ENCODE measurements at regions not wholly inside any gene's neighbourhood (a gene's known extent, or its start where the extent isn't known, plus 50 kb on each side); places are given as distances from the start of the nearest gene placed in this dataset.
"Not testable (repeated sequence)": the region's sequence is repeated elsewhere in the genome, so short reads cannot be mapped to it uniquely, and the experiment has no call there.

DNA sequence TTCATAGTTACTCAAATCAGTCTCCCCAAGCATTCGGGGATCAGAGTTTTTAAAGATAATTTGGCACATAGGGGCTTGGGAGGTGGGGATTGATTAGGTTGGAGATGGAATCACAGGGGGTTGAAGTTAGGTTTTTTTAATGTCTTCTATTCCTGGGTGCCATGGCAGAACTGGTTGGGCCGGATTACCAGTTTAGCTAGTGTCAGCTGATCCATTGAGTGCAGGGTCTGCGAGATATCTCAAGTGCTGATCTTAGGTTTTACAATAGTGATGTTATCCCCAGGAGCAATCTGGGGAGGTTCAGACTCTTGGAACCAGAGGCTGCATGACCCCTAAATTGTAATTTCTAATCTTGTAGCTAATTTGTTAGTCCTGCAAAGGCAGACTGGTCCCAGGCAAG lies 163.5 kb upstream of the ATP10A start:
- H3K9me3 ChIP-seq (ENCODE audit: control insufficient read depth, low read length, poor library complexity, severe bottlenecking); H3K4me3 Mint-ChIP-seq; H3K27me3 Mint-ChIP-seq; H3K4me1 Mint-ChIP-seq; ATAC-seq; DNase-seq; H3K27ac Mint-ChIP-seq; H3K36me3 Mint-ChIP-seq (ENCODE audit: low read depth): not testable (repeated sequence)

DNA sequence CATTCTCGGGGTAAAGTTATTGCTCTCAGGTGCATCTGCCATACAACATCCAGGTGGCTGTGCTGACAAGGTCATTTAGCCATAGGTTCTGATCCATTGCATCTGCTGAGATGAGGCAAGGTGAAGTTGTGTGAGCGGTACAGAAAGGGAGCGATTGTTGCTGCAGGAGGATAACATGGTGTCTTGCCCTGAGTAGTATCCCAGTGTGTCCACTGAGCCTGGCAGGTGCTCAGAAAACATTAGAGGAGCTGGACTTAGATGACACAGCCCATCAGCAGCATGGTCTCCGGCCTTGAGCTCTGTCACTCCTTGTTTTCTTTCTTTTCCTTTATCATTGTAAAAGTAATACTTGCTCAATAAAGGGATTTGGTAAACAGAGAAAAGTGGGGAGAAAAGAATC lies 161.1 kb upstream of the ATP10A start:
- Mint-ChIP-seq H3K36me3 (ENCODE audit: low read depth) (no peaks in the 10 kb centered on the region), H3K4me3 (no peak overlapping the region), H3K27me3 (peaks cover 19% of the 10 kb centered on the region), H3K4me1 (peaks cover 4% of the 10 kb centered on the region), H3K27ac (no peak overlapping the region)
- DNase-seq (no peak), ATAC-seq (no peak)
- no peaks in the 10 kb centered on the region for H3K9me3 ChIP-seq (ENCODE audit: control insufficient read depth, low read length, poor library complexity, severe bottlenecking)

DNA sequence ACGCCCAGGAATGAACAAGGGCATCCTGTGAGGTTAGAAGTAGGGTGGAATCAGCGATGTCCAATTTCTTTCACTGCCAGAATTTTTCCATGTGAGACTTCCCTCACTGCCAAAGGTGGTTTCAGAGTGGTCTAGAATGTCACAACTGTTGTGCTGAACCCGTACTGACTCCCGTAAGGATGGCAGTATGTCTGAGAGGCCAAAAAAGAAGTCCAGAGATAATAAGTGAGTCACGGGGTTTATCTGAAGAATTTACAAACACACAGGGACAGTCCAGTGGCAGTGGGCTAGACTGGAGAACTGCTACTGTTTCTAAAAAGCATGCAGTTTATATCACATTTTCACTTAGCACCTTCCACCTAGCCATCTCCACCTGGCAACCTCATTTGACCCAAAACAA lies 160.6 kb upstream of the ATP10A start:
- no peak overlapping the region for H3K4me3 Mint-ChIP-seq
- no peak for ATAC-seq
- peaks cover 15% of the 10 kb centered on the region for H3K27me3 Mint-ChIP-seq
- no peaks in the 10 kb centered on the region for H3K9me3 ChIP-seq (ENCODE audit: control insufficient read depth, low read length, poor library complexity, severe bottlenecking)
- H3K27ac Mint-ChIP-seq, result no peak overlapping the region
- DNase-seq, result no peak
- peaks cover 4% of the 10 kb centered on the region for H3K4me1 Mint-ChIP-seq
- no peaks in the 10 kb centered on the region for H3K36me3 Mint-ChIP-seq (ENCODE audit: low read depth)

DNA sequence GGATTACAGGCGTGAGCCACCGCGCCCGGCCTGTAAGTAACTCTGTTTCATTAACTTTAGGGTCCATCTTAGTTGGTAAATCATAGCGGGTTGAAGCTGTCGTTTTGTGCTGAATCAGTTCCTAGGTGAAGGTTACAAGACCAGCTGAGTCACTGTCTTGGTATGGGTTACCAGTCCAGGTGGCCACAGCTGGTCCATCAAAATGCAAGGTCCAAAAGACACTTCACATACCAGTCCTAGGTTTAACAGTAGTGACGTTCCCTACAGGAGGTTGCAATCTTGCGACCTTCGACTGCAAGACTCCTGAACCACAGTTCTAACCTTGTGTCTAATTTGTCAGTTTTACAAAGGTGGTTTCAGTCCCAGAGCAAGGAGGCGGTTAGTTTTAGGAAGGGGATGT lies 160.1 kb upstream of the ATP10A start:
- no peaks in the 10 kb centered on the region for H3K9me3 ChIP-seq (ENCODE audit: control insufficient read depth, low read length, poor library complexity, severe bottlenecking)
- H3K4me1 Mint-ChIP-seq, result peaks cover 4% of the 10 kb centered on the region
- no peak overlapping the region for H3K27ac Mint-ChIP-seq
- no peaks in the 10 kb centered on the region for H3K36me3 Mint-ChIP-seq (ENCODE audit: low read depth)
- ATAC-seq (no peak), DNase-seq (no peak)
- peaks cover 19% of the 10 kb centered on the region for H3K27me3 Mint-ChIP-seq
- H3K4me3 Mint-ChIP-seq, result no peak overlapping the region

DNA sequence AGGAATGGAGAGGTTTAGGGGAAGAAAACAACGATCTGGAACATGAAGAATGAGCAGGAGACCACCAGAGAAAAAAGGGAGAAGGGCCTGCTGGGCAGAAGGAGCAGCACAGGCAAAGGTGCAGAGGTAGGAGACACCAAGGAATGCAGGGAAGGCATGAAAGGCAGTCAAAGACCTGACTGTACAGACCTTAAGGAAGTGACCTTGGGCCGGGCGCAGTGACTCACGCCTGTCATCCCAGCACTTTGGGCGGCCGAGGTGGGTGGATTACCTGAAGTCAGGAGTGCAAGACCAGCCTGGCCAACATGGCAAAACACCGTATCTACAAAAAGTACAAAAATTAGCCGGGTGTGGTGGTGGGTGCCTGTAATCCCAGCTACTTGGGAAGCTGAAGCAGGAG lies 157.7 kb upstream of the ATP10A start:
- H3K4me3 Mint-ChIP-seq, result no peak overlapping the region
- DNase-seq (no peak), ATAC-seq (no peak)
- peaks cover 31% of the 10 kb centered on the region for H3K27me3 Mint-ChIP-seq
- no peaks in the 10 kb centered on the region for H3K9me3 ChIP-seq (ENCODE audit: control insufficient read depth, low read length, poor library complexity, severe bottlenecking)
- H3K27ac Mint-ChIP-seq, result no peak overlapping the region
- H3K4me1 Mint-ChIP-seq, result peaks cover 4% of the 10 kb centered on the region
- H3K36me3 Mint-ChIP-seq (ENCODE audit: low read depth), result no peaks in the 10 kb centered on the region

DNA sequence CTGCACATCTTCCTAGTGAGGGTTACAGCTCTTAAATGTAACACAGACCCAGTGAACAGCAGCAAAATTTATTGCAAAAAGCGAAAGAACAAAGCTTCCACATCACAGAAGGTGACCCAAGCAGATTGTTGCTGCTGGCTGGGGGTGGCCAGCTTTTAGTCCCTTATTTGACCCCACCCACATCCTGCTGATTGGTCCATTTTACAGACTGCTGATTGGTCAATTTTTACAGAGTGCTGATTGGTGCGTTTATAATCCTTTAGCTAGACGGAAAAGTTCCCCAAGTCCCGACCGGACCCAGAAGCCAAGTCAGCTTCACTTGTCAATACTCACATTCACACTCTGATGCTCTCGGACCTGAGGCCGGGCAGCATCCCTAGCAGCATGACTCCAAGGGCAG lies 154.5 kb upstream of the ATP10A start:
- H3K4me1 Mint-ChIP-seq, result no peaks in the 10 kb centered on the region
- H3K36me3 Mint-ChIP-seq (ENCODE audit: low read depth), result no peaks in the 10 kb centered on the region
- no peak overlapping the region for H3K27ac Mint-ChIP-seq
- H3K4me3 Mint-ChIP-seq, result no peak overlapping the region
- H3K27me3 Mint-ChIP-seq, result peaks cover 47% of the 10 kb centered on the region
- H3K9me3 ChIP-seq (ENCODE audit: control insufficient read depth, low read length, poor library complexity, severe bottlenecking), result no peaks in the 10 kb centered on the region
- no peak for ATAC-seq
- DNase-seq, result no peak

DNA sequence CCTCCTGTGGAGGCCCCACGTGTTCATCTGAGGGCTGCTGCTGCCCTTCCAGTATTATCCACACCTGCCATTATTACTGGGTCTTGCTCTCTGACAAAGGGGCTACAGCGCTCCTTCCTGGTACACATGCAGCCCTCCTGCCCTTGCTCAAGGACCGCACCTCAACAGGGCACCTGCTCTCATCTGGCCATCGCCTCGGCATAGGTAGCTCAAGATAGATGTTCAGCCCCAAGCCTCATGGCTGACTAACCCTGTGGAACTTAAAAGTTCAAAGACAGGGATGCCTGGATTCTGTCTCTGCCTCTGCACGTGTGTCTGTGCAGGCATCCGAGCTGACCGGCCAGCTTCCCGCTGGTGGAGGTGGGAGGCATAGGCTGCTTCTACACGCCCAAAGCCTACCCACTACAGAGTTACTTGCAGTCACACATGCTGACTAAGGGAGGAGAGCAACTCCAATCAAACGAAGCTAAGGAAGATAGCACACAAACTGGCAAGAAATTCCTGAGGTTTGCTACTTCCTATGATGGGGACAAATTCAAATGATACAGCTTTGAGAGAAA lies 152.5 kb upstream of the ATP10A start:
- Mint-ChIP-seq H3K27ac (no peak overlapping the region), H3K4me1 (no peaks in the 10 kb centered on the region), H3K4me3 (no peak overlapping the region), H3K36me3 (ENCODE audit: low read depth) (no peaks in the 10 kb centered on the region), H3K27me3 (peaks cover 42% of the 10 kb centered on the region)
- ATAC-seq, result no peak
- H3K9me3 ChIP-seq (ENCODE audit: control insufficient read depth, low read length, poor library complexity, severe bottlenecking), result no peaks in the 10 kb centered on the region
- no peak for DNase-seq

DNA sequence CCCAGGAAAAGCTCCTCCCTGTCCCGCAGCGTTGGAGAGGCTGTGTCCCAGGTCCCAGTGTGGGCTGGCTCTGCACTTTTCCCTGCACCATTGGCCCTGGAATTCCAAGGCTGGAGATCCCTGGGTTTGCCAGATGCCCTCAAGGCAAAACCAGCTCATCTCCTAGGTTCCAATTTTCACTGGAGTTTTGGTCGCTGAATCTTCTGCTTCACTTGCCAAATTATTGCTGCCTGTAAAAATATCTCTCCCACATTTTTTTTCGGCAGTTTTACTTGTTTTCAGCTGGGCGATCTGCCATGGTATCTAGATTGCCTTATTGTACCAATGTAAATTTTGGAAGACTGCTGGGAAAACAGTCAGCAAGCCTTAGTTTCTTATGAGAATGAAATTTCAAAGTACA lies 150.9 kb upstream of the ATP10A start:
- no peak for DNase-seq
- no peaks in the 10 kb centered on the region for H3K36me3 Mint-ChIP-seq (ENCODE audit: low read depth)
- no peaks in the 10 kb centered on the region for H3K9me3 ChIP-seq (ENCODE audit: control insufficient read depth, low read length, poor library complexity, severe bottlenecking)
- ATAC-seq, result no peak
- no peaks in the 10 kb centered on the region for H3K4me1 Mint-ChIP-seq
- no peak overlapping the region for H3K27ac Mint-ChIP-seq
- no peak overlapping the region for H3K4me3 Mint-ChIP-seq
- peaks cover 33% of the 10 kb centered on the region for H3K27me3 Mint-ChIP-seq

DNA sequence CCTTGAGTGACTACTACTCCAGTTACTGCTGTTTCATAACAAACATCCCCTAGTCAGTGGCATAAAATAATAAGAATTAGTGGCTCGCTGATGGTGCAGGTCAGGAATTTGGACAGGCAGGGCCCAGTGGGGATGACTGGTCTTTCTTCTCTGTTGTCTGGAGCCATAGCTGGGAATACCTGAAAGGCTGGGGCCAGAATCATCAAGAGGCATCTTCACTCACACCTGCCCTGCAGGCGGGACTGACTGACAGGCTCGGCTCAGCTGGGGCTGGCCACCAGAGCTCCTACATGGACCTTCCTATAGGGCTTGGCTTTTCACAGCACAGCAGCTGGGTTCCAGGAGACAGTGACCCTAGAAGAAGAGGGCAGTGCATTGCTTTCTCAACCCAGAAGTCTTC lies 148.8 kb upstream of the ATP10A start:
- no peak for DNase-seq
- Mint-ChIP-seq H3K27me3 (peaks cover 21% of the 10 kb centered on the region), H3K4me1 (no peaks in the 10 kb centered on the region), H3K4me3 (no peak overlapping the region), H3K27ac (no peak overlapping the region), H3K36me3 (ENCODE audit: low read depth) (no peaks in the 10 kb centered on the region)
- no peak for ATAC-seq
- no peaks in the 10 kb centered on the region for H3K9me3 ChIP-seq (ENCODE audit: control insufficient read depth, low read length, poor library complexity, severe bottlenecking)

DNA sequence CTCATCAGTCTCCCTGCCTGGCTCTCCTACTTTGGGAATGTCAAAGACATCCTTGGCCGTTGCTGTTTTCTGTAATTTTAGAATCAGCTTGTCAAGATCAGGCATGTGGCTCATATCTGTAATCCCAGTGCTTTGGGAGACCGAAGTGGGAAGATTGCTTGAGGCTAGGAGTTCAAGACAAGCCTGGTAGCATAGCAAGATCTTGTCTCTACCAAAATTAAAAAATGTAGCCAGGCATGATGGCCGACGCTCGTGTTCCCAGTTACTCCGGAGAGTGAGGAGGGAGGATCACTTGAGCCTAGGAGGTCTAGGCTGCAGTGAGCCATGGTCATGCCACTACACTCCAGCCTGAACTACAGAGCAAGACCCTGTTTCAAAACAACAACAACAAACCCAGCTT lies 144.0 kb upstream of the ATP10A start:
- Mint-ChIP-seq H3K27ac (no peak overlapping the region), H3K4me3 (no peak overlapping the region), H3K36me3 (ENCODE audit: low read depth) (no peaks in the 10 kb centered on the region), H3K27me3 (peaks cover 15% of the 10 kb centered on the region), H3K4me1 (no peaks in the 10 kb centered on the region)
- DNase-seq, result no peak
- no peak for ATAC-seq
- no peaks in the 10 kb centered on the region for H3K9me3 ChIP-seq (ENCODE audit: control insufficient read depth, low read length, poor library complexity, severe bottlenecking)

DNA sequence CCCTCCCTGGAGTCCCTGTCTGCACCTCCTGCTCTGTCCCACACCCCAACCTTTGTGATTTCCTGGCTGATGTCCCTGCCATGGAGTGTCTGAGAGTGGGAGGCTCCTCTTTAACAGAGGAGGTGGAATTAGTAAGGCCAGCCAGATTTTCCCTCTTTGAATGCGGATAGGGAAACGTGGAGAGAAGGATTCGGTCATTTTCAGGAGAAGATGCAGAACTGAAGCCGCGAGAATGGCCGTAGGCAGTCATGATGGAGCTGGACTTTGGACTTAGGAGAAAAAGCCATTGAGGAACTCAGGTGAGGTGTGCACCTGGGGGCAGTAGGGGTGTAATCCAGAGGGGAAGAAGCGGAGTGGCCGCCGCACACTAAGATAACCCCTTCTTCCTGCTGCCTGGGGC lies 138.1 kb upstream of the ATP10A start:
- no peaks in the 10 kb centered on the region for H3K9me3 ChIP-seq (ENCODE audit: control insufficient read depth, low read length, poor library complexity, severe bottlenecking)
- Mint-ChIP-seq H3K4me1 (no peaks in the 10 kb centered on the region), H3K27me3 (peaks cover 15% of the 10 kb centered on the region), H3K4me3 (no peak overlapping the region), H3K36me3 (ENCODE audit: low read depth) (no peaks in the 10 kb centered on the region), H3K27ac (no peak overlapping the region)
- no peak for DNase-seq
- no peak for ATAC-seq

DNA sequence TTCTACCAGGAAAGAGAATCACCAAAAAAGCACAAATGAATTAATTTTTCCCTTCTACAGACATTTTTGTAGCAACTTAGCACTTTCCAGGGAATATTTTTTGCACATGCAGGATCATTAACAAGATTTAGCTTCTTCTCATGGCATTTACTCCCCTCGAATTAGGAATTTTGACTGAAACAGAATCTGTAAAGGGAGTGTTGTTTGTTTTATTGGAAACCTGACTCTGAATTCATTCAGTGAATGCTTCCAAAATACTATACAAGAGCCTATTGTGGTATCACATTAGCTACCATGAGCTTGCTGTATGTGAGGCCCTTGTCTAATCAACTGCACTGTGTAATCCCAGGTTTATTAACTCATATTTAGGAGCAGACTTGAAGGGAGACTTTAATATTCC lies 130.4 kb upstream of the ATP10A start:
- ATAC-seq, result no peak

DNA sequence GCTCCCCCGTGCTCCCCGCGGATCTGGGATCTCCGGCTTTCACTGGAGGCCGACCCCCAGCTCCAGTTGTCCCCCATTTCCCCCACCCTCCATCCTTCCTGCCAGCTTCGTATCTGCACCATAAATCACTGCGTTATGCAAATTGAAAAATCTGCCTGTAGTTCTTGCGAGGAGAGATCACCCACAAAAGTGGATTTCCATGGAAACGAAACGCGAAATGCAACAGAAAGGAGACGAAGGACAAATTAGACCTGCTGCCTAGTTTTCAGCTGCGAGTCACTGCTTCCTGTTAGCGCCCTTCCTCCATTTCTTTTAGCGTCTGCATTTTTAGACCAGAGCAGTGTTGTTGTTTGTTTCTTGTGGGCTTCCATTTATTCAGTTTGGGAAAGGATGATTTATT lies 127.1 kb upstream of the ATP10A start:
- no peaks in the 10 kb centered on the region for H3K9me3 ChIP-seq (ENCODE audit: control insufficient read depth, low read length, poor library complexity, severe bottlenecking)
- Mint-ChIP-seq H3K27ac (no peak overlapping the region), H3K36me3 (ENCODE audit: low read depth) (no peaks in the 10 kb centered on the region), H3K27me3 (peaks cover 30% of the 10 kb centered on the region), H3K4me3 (no peak overlapping the region), H3K4me1 (no peaks in the 10 kb centered on the region)
- ATAC-seq, result no peak
- DNase-seq, result no peak

More for the DNA sequence above, 130.4 kb upstream of the ATP10A start:
- H3K27ac Mint-ChIP-seq, result no peak overlapping the region
- no peaks in the 10 kb centered on the region for H3K36me3 Mint-ChIP-seq (ENCODE audit: low read depth)
- no peak for DNase-seq
- H3K4me3 Mint-ChIP-seq, result no peak overlapping the region
- H3K27me3 Mint-ChIP-seq, result peaks cover 15% of the 10 kb centered on the region
- H3K4me1 Mint-ChIP-seq, result no peaks in the 10 kb centered on the region
- no peaks in the 10 kb centered on the region for H3K9me3 ChIP-seq (ENCODE audit: control insufficient read depth, low read length, poor library complexity, severe bottlenecking)

DNA sequence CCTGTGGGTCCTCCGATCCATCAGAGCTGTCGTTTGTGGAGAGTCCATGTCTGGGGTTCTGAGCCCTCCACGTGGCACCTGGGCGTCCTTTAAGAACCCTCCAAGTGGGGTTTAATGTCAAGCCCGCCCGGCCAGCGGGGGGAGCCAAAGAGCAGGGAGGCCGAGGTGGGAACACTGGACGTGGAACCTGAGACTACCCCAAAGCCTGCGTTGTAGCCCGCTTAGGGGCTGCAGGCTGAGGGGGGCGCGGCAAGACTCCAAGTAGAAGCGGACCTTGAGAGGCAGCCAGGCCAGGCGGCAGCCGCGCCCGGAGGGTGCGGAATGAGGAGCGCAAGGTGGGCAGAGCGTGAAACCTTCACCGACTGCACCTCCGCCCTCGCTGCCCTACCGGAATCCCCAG lies 126.2 kb upstream of the ATP10A start:
- Mint-ChIP-seq H3K27me3 (peaks cover 37% of the 10 kb centered on the region), H3K36me3 (ENCODE audit: low read depth) (no peaks in the 10 kb centered on the region), H3K4me1 (no peaks in the 10 kb centered on the region), H3K27ac (no peak overlapping the region), H3K4me3 (no peak overlapping the region)
- no peaks in the 10 kb centered on the region for H3K9me3 ChIP-seq (ENCODE audit: control insufficient read depth, low read length, poor library complexity, severe bottlenecking)
- ATAC-seq (no peak), DNase-seq (no peak)

Data from T-helper 17 cell (primary cell).